ENCODE measurements at regions not wholly inside any gene's neighbourhood (a gene's known extent, or its start where the extent isn't known, plus 50 kb on each side); places are given as distances from the start of the nearest gene placed in this dataset.

DNA sequence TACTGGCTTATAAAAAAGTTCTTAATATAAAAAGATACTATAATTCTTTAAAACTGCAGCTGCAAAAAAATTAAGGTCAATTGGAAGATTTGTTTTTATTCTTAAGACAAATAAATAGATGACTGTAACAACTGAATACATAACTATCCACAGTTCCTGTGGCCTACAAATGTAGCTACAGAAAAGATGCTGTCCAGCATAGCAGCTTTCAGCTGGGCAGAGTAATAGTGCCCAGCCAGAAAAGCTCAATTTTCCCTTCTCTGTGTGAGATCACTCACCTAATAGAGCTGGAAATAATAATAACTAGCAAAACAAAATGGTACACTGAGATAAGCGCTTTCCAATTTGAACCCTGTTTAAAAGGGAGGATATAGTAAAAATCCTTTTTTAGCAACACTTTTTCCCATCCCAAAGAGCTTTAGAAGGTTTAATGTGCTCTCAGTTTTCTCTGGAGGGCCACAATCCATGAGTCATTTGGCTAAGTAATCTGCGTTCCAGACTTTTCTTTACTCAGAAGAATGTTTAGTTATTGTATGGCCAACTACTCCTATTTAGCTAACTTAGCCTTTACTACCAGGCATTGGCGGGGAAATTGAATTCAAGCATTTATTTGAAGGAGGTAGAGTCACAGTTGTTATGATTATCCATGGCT, 158.1 kb upstream of the SLC39A10 start:
- Histone ChIP-seq H3K4me3 (ENCODE audit: extremely low read depth in 1 of 4, insufficient read depth in 2 of 4, low read depth in 3 of 4, low read length in 4 of 4) (no peak overlapping the region), H4K91ac (replicated peaks; ENCODE audit: insufficient read length, low read length) (no peak overlapping the region), H4K5ac (ENCODE audit: insufficient read length, low read depth, low read length) (no peak overlapping the region), H3K23ac (ENCODE audit: insufficient read length) (no peak overlapping the region), H2BK5ac (ENCODE audit: low read depth, low read length) (no peak overlapping the region), H3K79me2 (ENCODE audit: control insufficient read depth in 1 of 2, insufficient read depth in 2 of 2, low read length in 2 of 2) (no peaks in the 10 kb centered on the region), H3K14ac (ENCODE audit: insufficient read length) (no peak overlapping the region), H3K27me3 (replicated peaks in 1 of 4; ENCODE audit: control insufficient read depth in 3 of 4, extremely low read depth in 1 of 4, insufficient read depth in 3 of 4, low read length in 3 of 4) (no peaks in the 10 kb centered on the region), H4K8ac (ENCODE audit: extremely low read depth, insufficient read depth, low read length) (no peak overlapping the region), H3K9ac (replicated peaks in 1 of 4; ENCODE audit: extremely low read depth in 1 of 4, low read depth in 3 of 4, low read length in 3 of 4) (no peak overlapping the region), H2AFZ (ENCODE audit: low read length) (no peak overlapping the region), H3K18ac (ENCODE audit: extremely low read depth, low read length) (no peak overlapping the region), H3K4ac (replicated peaks; ENCODE audit: insufficient read length, low read depth, low read length) (no peak overlapping the region), H3K9me3 (ENCODE audit: insufficient read depth in 2 of 2, low read depth in 1 of 2, low read length in 1 of 2) (no peaks in the 10 kb centered on the region), H3K4me1 (replicated peaks in 1 of 4; ENCODE audit: control insufficient read depth in 3 of 4, insufficient read depth in 4 of 4, low read length in 3 of 4) (no peaks in the 10 kb centered on the region), H2BK15ac (ENCODE audit: low read length) (no peak overlapping the region), H3K4me2 (ENCODE audit: insufficient read depth in 1 of 2, low read depth in 2 of 2, low read length in 2 of 2) (no peak overlapping the region), H4K20me1 (replicated peaks in 1 of 2; ENCODE audit: control insufficient read depth in 1 of 2, insufficient read depth in 2 of 2, low read length in 2 of 2) (no peaks in the 10 kb centered on the region), H3K56ac (replicated peaks; ENCODE audit: insufficient read length, low read depth, low read length) (no peak overlapping the region), H2BK20ac (ENCODE audit: low read length) (no peak overlapping the region), H2BK12ac (ENCODE audit: low read depth, low read length) (no peak overlapping the region), H3K36me3 (ENCODE audit: control insufficient read depth in 2 of 4, insufficient read depth in 4 of 4, low read length in 3 of 4) (no peaks in the 10 kb centered on the region), H2BK120ac (replicated peaks; ENCODE audit: low read depth, low read length) (no peak overlapping the region), H3K79me1 (ENCODE audit: low read depth, low read length) (no peaks in the 10 kb centered on the region), H2AK5ac (ENCODE audit: low read depth, low read length) (no peak overlapping the region), H3K23me2 (ENCODE audit: low read depth, low read length) (no peaks in the 10 kb centered on the region), H3K27ac (ENCODE audit: low read depth, low read length) (no peak overlapping the region)
- ChIA-PET CTCF (ENCODE audit: partially characterized antibody) (interaction anchor here (0.7 to 3.6 kb wide), 35 partner anchors 9 to 579 kb away, joined by 3 to 32 read pairs (median 4); partner anchors contain the start of gene SLC39A10), POLR2A (ENCODE audit: partially characterized antibody) (interaction anchor here (0.9 to 1.4 kb wide), 2 partner anchors 24 to 164 kb away, joined by 3 to 5 read pairs; no protein-coding TSS in a partner anchor)
- FAIRE-seq (no peak), DNase-seq (ENCODE audit: low read depth in 1 of 2, low spot score in 2 of 2) (no peak)
- TF ChIP-seq, protein P1, sequence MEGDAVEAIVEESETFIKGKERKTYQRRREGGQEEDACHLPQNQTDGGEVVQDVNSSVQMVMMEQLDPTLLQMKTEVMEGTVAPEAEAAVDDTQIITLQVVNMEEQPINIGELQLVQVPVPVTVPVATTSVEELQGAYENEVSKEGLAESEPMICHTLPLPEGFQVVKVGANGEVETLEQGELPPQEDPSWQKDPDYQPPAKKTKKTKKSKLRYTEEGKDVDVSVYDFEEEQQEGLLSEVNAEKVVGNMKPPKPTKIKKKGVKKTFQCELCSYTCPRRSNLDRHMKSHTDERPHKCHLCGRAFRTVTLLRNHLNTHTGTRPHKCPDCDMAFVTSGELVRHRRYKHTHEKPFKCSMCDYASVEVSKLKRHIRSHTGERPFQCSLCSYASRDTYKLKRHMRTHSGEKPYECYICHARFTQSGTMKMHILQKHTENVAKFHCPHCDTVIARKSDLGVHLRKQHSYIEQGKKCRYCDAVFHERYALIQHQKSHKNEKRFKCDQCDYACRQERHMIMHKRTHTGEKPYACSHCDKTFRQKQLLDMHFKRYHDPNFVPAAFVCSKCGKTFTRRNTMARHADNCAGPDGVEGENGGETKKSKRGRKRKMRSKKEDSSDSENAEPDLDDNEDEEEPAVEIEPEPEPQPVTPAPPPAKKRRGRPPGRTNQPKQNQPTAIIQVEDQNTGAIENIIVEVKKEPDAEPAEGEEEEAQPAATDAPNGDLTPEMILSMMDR (IDR thresholded peaks at IDR 0.05; ENCODE audit: control extremely low read depth in 1 of 3, insufficient read depth in 1 of 3, low read depth in 1 of 3, low read length in 3 of 3), result no peak
- TF ChIP-seq EP300 (IDR thresholded peaks at IDR 0.05; ENCODE audit: borderline replicate concordance in 1 of 2, low read depth in 2 of 2, low read length in 2 of 2) (no peak), JUN (IDR thresholded peaks at IDR 0.05; ENCODE audit: low read depth, low read length) (no peak), TEAD4 (IDR thresholded peaks at IDR 0.05; ENCODE audit: low read depth, low read length) (no peak), SIX5 (IDR thresholded peaks at IDR 0.05; ENCODE audit: low read depth, low read length) (no peak), RAD21 (IDR thresholded peaks at IDR 0.05 in 1 of 2, conservative IDR thresholded peaks at IDR 0.05 in 1 of 2; ENCODE audit: low read depth in 2 of 2, low read length in 2 of 2) (no peak), CHD2 (IDR thresholded peaks at IDR 0.05; ENCODE audit: low read length) (no peak), TBP (IDR thresholded peaks at IDR 0.05; ENCODE audit: low read depth, low read length) (no peak), CBX8 (IDR thresholded peaks at IDR 0.05; ENCODE audit: borderline replicate concordance, low read depth, low read length) (no peak), GTF2F1 (IDR thresholded peaks at IDR 0.05; ENCODE audit: borderline replicate concordance, low read depth, low read length) (no peak)
- 94% methylated on average over 3 of the region's 3 CpGs; no CpG with 5 or more reads in 1 of the 2 experiments for WGBS, 2 experiments (ENCODE audit: extremely low coverage in 1 of 2, insufficient coverage in 1 of 2, insufficient read length in 1 of 2, insufficient replicate concordance in 2 of 2, low coverage in 1 of 2, low lambda C conversion rate in 2 of 2, missing lambda C conversion rate in 1 of 2)
